22Rv1 (cell line): ENCODE measurements at regions not wholly inside any gene's neighbourhood (a gene's known extent, or its start where the extent isn't known, plus 50 kb on each side); places are given as distances from the start of the nearest gene placed in this dataset.
A peak's percentile ranks its signal among the peaks of the same experiment; 100 is the strongest.

Source experiments
- H3K27ac ChIP-seq: fragments of 450-650 bp; 2 replicates; pipeline ENCODE4 v1.5.1; 2017
- ZFX ChIP-seq: fragments of 450-650 bp; IDR thresholded peaks from 2 replicates; pipeline ENCODE4 v1.6.1; 2017; ENCODE audit warnings: antibody characterized with exemption, borderline replicate concordance
- TF ChIP-seq, protein P1 (sequence below): fragments of 450-650 bp; IDR thresholded peaks from 2 replicates; pipeline ENCODE4 v1.5.1; 2017; ENCODE audit warnings: mild to moderate bottlenecking

- no peak overlapping the region for H3K27ac ChIP-seq
- TF ChIP-seq ZFX = no peak
- TF ChIP-seq, protein P1, sequence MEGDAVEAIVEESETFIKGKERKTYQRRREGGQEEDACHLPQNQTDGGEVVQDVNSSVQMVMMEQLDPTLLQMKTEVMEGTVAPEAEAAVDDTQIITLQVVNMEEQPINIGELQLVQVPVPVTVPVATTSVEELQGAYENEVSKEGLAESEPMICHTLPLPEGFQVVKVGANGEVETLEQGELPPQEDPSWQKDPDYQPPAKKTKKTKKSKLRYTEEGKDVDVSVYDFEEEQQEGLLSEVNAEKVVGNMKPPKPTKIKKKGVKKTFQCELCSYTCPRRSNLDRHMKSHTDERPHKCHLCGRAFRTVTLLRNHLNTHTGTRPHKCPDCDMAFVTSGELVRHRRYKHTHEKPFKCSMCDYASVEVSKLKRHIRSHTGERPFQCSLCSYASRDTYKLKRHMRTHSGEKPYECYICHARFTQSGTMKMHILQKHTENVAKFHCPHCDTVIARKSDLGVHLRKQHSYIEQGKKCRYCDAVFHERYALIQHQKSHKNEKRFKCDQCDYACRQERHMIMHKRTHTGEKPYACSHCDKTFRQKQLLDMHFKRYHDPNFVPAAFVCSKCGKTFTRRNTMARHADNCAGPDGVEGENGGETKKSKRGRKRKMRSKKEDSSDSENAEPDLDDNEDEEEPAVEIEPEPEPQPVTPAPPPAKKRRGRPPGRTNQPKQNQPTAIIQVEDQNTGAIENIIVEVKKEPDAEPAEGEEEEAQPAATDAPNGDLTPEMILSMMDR = no peak
Observed at GRCh38 chr14:87321548-87321947, 671.4 kb downstream of the GALC start.

- H3K27ac ChIP-seq = peak overlapping the region; percentile 46
- TF ChIP-seq, protein P1 = no peak
- no peak for TF ChIP-seq ZFX
Observed at GRCh38 chr14:87312894-87313205, 680.1 kb downstream of the GALC start.

GRCh38 chr14:87312169-87312893 lies 680.7 kb downstream of the GALC start:
- H3K27ac ChIP-seq = peak overlapping the region; percentile 46
- no peak for TF ChIP-seq ZFX
- TF ChIP-seq, protein P1 = no peak

GRCh38 chr14:87309557-87309956 lies 683.4 kb downstream of the GALC start:
- TF ChIP-seq, protein P1 = no peak

GRCh38 chr14:87306409-87307168 lies 686.4 kb downstream of the GALC start:
- no peak overlapping the region for H3K27ac ChIP-seq
- TF ChIP-seq, protein P1 = no peak
- TF ChIP-seq ZFX = no peak

More at GRCh38 chr14:87309557-87309956, 683.4 kb downstream of the GALC start:
- no peak overlapping the region for H3K27ac ChIP-seq

- TF ChIP-seq, protein P1 = no peak
- TF ChIP-seq ZFX = no peak
- H3K27ac ChIP-seq = no peak overlapping the region
Observed at GRCh38 chr14:87305345-87305744, 687.6 kb downstream of the GALC start.

DNA sequence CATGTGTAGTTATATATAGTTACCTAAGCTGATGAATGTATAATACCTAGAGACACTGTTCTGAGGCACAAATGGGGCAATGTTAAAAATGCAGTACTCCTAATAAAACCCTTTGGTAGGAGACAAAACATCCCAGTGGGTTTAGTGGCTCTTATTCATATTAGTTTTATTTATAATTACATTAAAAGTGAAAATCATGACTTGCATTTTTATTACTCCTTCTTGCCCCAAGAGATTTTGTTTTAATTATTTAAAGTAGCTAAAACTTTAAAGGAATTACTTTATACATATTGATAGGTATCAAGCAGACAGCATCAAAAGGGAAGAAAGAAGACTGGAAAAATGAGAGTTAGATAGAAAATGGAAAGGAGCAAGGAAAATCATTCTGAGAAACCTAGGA lies 688.6 kb downstream of the GALC start:
- H3K27ac ChIP-seq = no peak overlapping the region
- no peak for TF ChIP-seq ZFX
- TF ChIP-seq, protein P1 = no peak
